GM12891 (cell line): ENCODE measurements at regions not wholly inside any gene's neighbourhood (a gene's known extent, or its start where the extent isn't known, plus 50 kb on each side); places are given as distances from the start of the nearest gene placed in this dataset.

Experiments
- POLR2A ChIP-seq: IDR thresholded peaks from 2 replicates; pipeline ENCODE4 v1.6.1; 2011; ENCODE audit warnings: low read depth, low read length, control low read depth
- POLR2AphosphoS5 ChIP-seq: IDR thresholded peaks from 2 replicates; pipeline ENCODE4 v1.6.1; 2011; ENCODE audit warnings: low read depth, low read length, control low read depth

DNA sequence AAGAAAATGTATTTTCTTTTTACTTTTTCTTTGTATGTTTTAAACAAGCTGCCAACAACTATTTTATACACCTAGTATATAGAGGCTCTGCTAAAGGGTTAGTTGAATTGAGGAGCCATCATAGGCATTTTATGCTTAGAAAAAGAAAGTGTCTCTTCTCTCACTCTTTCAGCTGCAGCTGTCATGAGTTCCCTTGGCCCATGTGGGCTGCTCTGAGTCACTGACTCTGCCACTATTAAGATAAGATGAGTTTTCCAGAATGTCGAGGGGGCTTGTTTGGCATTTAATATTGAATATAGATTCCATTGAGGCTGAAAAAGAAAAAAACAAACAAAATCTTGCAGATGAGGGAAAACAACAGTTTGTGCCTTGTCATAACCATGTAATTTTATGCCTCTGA, 126.0 kb upstream of the PAQR3 start:
- no peak for TF ChIP-seq POLR2AphosphoS5
- no peak for TF ChIP-seq POLR2A
